Loucy (cell line): ENCODE measurements at regions not wholly inside any gene's neighbourhood (a gene's known extent, or its start where the extent isn't known, plus 50 kb on each side); places are given as distances from the start of the nearest gene placed in this dataset.

ENCODE experiments used
- H2AFZ ChIP-seq: fragments of 200-600 bp; sonication (generic); 2 replicates; pipeline ENCODE4 v1.6.0; 2016; ENCODE audit warnings: antibody characterized with exemption, mild to moderate bottlenecking, low read length, moderate library complexity
- H3F3A ChIP-seq: fragments of 200-600 bp; 2 replicates; pipeline ENCODE4 v1.6.0; 2016; ENCODE audit warnings: antibody characterized with exemption, low read depth, mild to moderate bottlenecking
- H3K27me3 ChIP-seq: fragments of 200-600 bp; sonication (generic); 2 replicates; pipeline ENCODE4 v1.6.1; 2014; ENCODE audit warnings: low read length, mild to moderate bottlenecking; ENCODE audit not compliant: insufficient read depth, poor library complexity, severe bottlenecking
- H3K36me3 ChIP-seq: fragments of 200-600 bp; sonication (generic); 2 replicates; pipeline ENCODE4 v1.6.1; 2016; ENCODE audit warnings: low read length; ENCODE audit not compliant: insufficient read depth
- H3K4me1 ChIP-seq: fragments of 200-600 bp; sonication (generic); 2 replicates; pipeline ENCODE4 v1.5.1; 2014; ENCODE audit warnings: low read length, mild to moderate bottlenecking; ENCODE audit not compliant: insufficient read depth, poor library complexity, severe bottlenecking
- H3K4me2 ChIP-seq: fragments of 200-600 bp; sonication (generic); 2 replicates; pipeline ENCODE4 v1.6.0; 2014; ENCODE audit warnings: antibody characterized with exemption, low read length, low read depth, mild to moderate bottlenecking; ENCODE audit not compliant: poor library complexity, severe bottlenecking
- H3K4me3 ChIP-seq: fragments of 200-600 bp; sonication (generic); 2 replicates; pipeline ENCODE4 v1.5.1; 2014; ENCODE audit warnings: low read length, mild to moderate bottlenecking, mixed read lengths; ENCODE audit not compliant: poor library complexity, severe bottlenecking
- H3K79me2 ChIP-seq: fragments of 200-600 bp; sonication (generic); 2 replicates; pipeline ENCODE4 v1.6.1; 2014; ENCODE audit warnings: low read length; ENCODE audit not compliant: insufficient read depth
- H3K9ac ChIP-seq: fragments of 200-600 bp; sonication (generic); 2 replicates; pipeline ENCODE4 v1.6.0; 2014; ENCODE audit warnings: mild to moderate bottlenecking, low read depth, low read length, moderate library complexity; ENCODE audit not compliant: poor library complexity, severe bottlenecking
- H3K9me2 ChIP-seq: fragments of 200-600 bp; sonication (generic); replicated peaks from 2 replicates; pipeline ENCODE4 v1.6.1; 2016; ENCODE audit warnings: low read depth, low read length, mixed read lengths
- H3K9me3 ChIP-seq: fragments of 200-600 bp; sonication (generic); 2 replicates; pipeline ENCODE4 v1.6.1; 2014; ENCODE audit warnings: mild to moderate bottlenecking, antibody characterized with exemption, low read length, low read depth; ENCODE audit not compliant: insufficient read depth
- H4K20me1 ChIP-seq: fragments of 200-600 bp; sonication (generic); 2 replicates; pipeline ENCODE4 v1.6.0; 2014; ENCODE audit warnings: antibody characterized with exemption, low read length, mild to moderate bottlenecking; ENCODE audit not compliant: insufficient read depth, poor library complexity, severe bottlenecking
- CTCF ChIP-seq: fragments of 200-600 bp; sonication (generic); conservative IDR thresholded peaks from 2 replicates; pipeline ENCODE4 v1.5.1; 2014; ENCODE audit warnings: mild to moderate bottlenecking, antibody characterized with exemption, low read length
- EZH2phosphoT487 ChIP-seq: fragments of 200-600 bp; IDR thresholded peaks from 2 replicates; pipeline ENCODE4 v1.6.1; 2018; ENCODE audit warnings: antibody characterized with exemption, mild to moderate bottlenecking, moderate library complexity, borderline replicate concordance

GRCh38 chr3:14338242-14338641 lies 64.2 kb upstream of the SLC6A6 start:
- Histone ChIP-seq H3K27me3 (no peaks in the 10 kb centered on the region), H3K9me2 (no peaks in the 10 kb centered on the region), H3F3A (no peaks in the 10 kb centered on the region), H2AFZ (no peak overlapping the region), H3K4me3 (no peak overlapping the region), H3K36me3 (no peaks in the 10 kb centered on the region), H3K9me3 (no peaks in the 10 kb centered on the region), H3K9ac (no peak overlapping the region), H3K4me2 (no peak overlapping the region), H3K4me1 (no peaks in the 10 kb centered on the region), H3K79me2 (no peaks in the 10 kb centered on the region), H4K20me1 (no peaks in the 10 kb centered on the region)
- TF ChIP-seq CTCF, result no peak
- TF ChIP-seq EZH2phosphoT487, result no peak

GRCh38 chr3:14338898-14339458 lies 63.4 kb upstream of the SLC6A6 start:
- Histone ChIP-seq H3K27me3 (no peaks in the 10 kb centered on the region), H3K9ac (no peak overlapping the region), H3K4me1 (no peaks in the 10 kb centered on the region), H2AFZ (no peak overlapping the region), H3K9me2 (no peaks in the 10 kb centered on the region), H3K79me2 (no peaks in the 10 kb centered on the region), H3K4me3 (no peak overlapping the region), H3K4me2 (no peak overlapping the region), H3K36me3 (no peaks in the 10 kb centered on the region), H4K20me1 (no peaks in the 10 kb centered on the region), H3F3A (no peaks in the 10 kb centered on the region), H3K9me3 (no peaks in the 10 kb centered on the region)
- no peak for TF ChIP-seq CTCF
- no peak for TF ChIP-seq EZH2phosphoT487

- no peaks in the 10 kb centered on the region for H3F3A ChIP-seq
- H3K9me2 ChIP-seq, result no peaks in the 10 kb centered on the region
- no peaks in the 10 kb centered on the region for H3K4me1 ChIP-seq
- H3K36me3 ChIP-seq, result no peaks in the 10 kb centered on the region
- H3K4me3 ChIP-seq, result no peak overlapping the region
- no peaks in the 10 kb centered on the region for H3K79me2 ChIP-seq
- H3K9me3 ChIP-seq, result no peaks in the 10 kb centered on the region
- H2AFZ ChIP-seq, result no peak overlapping the region
- H3K9ac ChIP-seq, result no peak overlapping the region
- TF ChIP-seq EZH2phosphoT487 (no peak), CTCF (no peak)
- H3K27me3 ChIP-seq, result no peaks in the 10 kb centered on the region
- no peak overlapping the region for H3K4me2 ChIP-seq
- no peaks in the 10 kb centered on the region for H4K20me1 ChIP-seq
Observed at GRCh38 chr3:14340960-14341708, 61.3 kb upstream of the SLC6A6 start.
